Medulla oblongata (tissue), 1 donor: ENCODE measurements at regions not wholly inside any gene's neighbourhood (a gene's known extent, or its start where the extent isn't known, plus 50 kb on each side); places are given as distances from the start of the nearest gene placed in this dataset.
A peak's percentile ranks its signal among the peaks of the same experiment; 100 is the strongest.
"Not testable (repeated sequence)": the region's sequence is repeated elsewhere in the genome, so short reads cannot be mapped to it uniquely, and the experiment has no call there.

Experiments
- DNase-seq: peaks from one replicate; pipeline ENCODE4 v3.0.0-alpha.2; 2015; ENCODE audit errors: extremely low spot score

DNA sequence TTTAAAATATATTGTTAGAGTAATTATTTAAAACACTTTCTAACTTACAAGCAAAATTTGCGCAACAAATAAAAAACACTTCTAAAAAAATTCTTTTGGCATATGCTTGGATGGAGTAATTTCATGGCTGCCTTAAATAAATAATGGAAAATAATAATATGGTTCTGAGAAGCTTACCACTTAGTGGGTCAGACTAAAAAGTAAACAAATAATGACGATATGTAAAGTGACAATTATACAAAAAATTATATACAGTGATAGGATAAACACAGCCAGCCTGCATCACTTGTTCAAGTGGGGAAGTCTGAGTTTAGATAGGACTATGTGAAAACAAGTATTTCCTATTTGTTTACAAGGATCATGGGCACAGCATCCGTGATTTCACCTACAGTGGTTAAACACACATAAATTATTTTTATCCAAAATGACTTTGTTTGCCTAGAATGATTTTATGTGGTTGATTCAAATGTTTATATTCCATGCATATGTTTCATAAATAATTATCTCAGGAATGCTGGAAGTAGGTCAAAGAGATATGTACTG is 141.7 kb upstream of the SEMA3D start:
- DNase-seq: no peak

DNA sequence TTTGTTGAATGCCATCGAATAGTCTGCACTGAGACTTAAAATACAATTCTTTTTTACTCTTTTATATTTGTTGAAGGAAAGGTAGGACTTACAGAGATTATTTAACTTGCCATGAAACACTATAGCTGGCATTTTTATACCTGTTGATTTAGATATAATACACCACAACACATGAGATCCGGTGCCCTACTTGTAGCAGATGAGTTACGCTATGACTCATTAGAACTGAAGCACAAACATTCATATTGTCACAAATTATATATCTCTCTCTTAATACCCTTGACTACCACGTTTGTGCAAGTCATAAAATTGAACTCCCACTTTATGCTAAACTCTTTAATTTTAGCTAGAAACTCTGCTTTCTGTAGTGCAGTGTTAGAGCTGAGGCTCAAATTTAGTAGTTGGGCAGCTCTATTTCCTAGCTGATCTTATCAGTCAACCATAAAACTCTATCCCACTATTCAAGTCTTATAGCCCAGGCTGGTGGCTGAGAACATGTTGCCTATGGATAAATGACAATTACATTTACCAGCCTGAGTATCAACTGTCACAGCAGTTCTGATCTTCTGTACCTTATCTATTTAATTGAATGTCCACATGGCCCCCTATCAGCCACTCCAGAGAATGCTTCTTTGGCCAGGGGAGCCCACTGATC is 137.4 kb upstream of the SEMA3D start:
- DNase-seq: no peak

DNA sequence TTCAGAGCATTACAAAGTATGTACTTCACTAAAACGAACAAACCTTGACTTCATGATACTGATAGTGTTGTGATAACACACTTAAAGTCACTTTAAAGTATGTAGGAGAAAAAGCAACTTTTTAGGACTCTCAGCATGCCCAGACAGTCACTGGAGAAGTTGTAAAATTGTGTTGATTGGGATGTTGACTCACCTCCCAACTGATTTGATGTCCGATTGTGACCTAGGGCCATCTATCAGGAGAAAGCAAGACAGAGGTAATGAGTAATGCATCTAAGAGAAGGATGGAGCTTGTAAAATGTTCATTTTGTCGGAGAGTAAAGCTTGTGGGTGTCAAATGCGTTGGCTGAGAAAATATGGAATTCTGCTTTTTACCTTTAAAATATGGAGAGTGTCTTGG is 135.4 kb upstream of the SEMA3D start:
- DNase-seq: no peak

DNA sequence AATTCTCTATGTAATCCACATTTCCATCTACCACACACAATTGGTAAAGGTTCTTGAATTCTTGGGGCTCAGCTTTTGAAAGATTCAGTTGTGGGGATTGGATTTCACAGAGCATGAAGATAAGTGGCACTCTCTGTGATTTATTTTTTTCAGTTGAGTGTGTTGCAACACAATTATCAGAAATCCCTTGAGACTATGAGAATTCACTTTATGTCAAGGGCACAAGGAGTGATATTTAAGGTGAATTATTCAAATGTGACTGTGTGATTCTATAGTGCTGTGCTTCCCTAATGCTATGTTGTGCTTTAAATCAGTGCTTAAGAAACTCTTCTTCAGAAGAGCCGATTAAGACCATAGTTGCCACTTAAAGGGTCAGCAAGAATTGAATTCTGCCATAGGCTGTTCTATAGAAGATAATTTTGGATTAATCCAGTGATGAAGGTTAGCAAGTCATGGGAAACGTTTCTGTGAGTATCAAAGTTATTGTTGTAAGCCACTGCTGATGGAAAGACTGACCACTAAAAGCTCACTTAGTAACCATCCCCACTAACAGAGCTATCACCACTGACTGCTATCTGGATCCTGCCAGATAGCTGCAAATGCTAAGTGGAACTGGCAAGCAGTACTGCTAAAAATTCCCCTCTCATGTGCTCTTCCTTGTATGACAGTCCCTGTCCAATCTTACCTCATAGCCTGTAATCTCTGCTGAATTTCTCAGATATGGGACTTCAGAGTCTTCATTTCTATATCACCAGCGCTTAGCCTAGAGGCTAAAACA is 134.0 kb upstream of the SEMA3D start:
- DNase-seq: no peak

DNA sequence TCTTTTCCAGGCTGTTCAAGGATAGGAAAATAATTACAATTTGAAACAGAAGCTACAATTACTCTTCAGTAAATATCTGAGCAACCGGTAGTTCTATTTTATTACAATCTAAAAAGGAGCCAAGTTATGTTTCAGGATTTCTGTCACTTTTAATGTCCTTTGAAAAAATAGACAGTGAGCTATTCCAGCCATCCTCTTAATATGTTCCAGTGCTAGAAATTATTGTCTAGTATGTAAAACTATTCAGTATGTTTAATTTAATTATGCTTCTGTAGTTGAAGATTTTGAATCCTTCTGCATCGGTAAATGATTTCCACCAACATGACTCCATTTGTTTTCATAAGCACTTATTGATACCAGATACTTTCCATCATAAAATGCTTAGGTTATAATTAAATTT is 129.6 kb upstream of the SEMA3D start:
- no peak for DNase-seq

DNA sequence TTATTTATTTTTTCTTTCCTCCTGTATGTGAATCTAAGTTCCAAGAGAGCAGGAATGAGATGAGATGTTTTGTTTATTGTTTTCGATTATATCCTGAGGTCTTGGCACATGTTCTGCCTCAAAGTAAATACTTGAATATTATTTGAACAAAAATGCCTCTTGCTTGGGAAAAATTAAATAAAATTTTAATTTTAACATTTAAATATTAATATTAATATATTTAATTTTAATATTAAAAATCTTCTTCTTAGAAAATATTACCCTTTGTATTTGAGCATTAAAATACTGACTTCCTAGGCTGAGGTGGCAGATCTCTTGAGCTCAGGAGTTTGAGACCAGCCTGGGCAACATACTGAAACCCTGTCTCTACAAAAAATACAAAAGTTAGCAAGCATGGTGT is 123.4 kb upstream of the SEMA3D start:
- DNase-seq: no peak

DNA sequence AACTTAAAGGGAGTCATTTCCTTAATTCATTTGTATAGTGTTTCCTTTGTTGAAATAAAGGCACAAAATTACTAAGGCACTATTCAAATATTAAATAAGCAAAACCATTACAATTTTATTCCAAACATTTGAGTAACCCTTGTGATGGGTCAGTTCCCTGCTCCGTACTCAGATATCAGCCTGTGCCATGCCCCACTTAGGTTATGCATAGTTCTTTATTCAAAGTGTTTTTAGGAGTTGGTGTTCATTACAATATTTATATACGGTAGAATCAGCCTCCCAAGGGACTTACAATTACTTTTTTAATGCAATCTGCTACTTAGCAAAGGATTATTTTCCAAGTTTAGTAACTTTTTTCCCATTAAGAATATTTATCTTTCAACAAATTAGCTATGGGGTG is 119.3 kb upstream of the SEMA3D start:
- no peak for DNase-seq

DNA sequence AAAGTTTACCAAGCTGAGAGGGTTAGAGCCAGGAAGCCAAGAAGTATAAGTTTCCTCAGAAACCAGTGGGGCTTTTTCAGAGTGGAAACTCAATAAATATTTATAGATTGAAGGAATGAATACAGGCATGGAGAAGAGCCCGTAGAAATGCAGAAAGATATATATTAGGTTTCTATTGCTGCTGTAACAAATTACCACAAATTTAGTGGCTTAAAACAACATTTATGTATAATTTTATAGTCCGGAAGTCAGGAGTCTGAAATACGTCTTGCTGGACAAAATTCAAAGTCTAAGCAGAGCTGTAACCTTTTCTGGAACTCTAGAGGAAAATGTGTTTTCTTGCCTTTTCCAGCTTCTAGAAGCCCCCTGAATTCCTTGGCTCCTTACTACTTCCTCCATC is 107.3 kb upstream of the SEMA3D start:
- no peak for DNase-seq

DNA sequence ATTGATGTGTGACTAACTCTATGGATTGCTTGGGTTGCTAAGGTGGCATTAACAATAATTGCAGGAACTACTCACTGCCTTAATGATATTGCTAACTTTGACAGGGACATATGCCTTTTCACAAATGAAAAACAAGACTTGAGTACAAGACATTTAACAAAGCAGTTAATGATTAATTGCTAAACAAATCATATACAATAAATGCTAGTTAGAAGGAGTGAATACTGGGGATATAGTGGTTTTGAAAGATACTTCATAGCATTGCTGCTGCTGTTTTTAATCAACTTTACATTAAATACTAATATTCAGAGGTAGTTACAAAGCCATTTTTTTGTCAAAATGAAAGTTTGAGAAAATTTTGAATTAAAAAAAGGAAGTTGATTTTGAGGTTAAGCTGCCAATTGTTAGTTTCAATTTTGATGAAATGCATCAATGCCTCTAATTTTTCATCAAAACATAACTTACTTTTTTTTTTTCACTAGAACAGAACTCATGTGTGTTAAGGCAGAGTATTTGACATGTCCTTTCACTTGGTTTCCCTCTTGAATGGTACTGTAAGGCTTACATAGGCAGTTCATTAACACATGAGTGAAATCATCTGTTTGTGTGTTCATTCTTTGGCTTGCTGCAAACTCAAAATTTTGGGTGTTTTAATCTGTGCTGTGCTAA is 106.2 kb upstream of the SEMA3D start:
- no peak for DNase-seq

DNA sequence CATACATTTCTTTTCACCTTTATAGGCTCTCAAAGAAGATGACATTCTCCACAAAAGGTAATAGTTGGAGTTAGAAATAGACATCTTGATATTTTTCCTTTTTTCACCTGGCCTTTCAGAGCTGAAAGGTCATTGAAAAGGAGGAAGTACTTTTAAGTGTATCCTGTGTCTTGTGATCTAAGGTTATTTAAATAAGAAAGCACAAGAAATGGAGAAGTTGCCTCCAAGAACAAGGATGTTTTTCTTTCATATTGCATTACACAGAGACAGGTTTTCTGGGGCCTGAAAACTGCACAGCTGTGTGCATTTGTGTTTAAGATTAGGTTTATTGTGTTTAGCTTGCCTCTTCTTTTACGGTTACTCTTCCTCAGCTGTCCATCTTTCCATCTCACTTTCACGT is 103.4 kb upstream of the SEMA3D start:
- no peak for DNase-seq

DNA sequence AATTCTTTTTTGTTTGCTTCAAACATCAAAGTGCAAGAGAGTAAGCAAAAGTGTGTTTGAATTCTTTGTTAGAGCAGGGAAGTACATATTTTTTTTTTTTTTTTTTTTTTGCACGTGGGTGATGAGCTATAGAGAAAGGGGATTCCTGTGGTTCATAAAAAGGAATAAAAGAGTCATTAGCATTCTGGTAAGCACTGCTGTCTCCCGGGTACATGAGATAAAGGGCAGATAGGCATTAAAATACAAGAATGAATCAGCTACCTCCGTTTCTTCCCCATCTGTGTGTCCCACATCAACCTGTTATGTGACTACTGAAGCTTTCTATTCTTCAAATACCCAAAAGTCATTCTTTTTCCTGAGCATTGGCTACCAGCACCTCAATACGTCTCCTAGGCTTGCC is 102.4 kb upstream of the SEMA3D start:
- no peak for DNase-seq

DNA sequence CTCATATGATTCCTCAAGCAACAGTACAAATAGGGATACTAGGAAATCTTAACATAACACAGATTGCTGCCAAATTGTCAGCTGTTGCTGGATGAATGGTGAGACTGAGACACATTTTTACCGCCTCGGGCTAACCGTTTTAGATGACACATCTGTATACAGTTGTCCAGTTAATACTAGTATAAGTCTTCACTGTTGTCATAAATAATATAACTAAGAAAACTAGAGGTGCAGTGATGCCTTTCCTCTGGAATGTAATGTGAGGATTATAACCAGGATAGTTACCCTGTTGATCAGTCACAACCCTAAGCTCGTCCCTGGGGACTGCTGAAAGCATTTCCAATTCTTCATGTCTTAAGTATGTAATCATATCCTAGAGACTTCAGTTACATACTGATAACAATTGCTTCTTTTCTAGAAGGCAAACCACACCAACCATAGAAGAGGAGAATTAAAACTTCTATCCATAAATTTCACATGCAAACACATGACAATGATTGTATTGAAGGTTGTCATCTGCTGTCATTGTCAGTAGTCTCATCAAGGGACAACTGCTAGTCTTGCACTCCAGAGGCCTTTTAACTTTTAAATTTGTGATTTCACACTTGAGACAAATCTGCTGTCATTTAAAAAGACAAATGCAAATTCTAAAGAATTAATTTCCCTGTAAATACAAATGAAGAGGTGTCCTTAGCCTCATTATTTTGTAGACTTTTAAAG is 100.4 kb upstream of the SEMA3D start:
- no peak for DNase-seq

DNA sequence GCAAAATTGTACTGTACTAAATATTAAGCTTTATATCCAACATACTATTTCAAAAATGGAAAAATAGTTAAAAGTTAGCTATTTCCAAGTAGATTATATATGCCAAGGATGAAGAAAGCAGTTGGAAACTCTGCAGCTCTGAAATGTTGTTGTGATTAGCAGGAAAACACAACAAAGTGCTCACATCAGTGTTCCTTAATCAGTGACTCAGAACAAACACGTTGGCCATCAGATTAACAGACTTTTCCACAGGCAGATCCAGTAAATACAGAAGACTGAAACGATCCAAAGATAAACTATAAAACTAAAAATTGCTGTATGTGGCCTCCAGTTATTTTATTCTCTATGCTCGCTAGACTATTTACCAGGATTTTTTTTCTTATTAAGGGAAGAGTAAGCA is 99.6 kb upstream of the SEMA3D start:
- DNase-seq: no peak

DNA sequence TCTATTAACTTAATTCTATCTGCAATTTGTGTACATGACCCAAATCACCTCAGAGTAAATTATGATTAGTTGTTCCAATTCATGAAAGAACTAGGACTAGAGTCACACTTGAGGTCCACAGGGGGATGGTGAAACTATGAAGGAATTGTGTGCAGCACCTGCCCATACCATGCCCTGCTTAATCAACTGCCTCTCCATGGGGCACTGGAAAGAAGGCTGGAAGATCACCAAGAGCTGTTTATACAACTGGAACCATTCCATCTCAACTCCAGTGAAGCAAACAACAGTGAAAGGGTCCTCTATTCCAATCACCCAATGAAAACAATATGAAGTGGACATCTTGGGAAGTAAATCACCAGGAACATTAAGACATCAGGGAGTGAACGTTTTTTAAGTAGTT is 98.7 kb upstream of the SEMA3D start:
- DNase-seq: peak; percentile 3

DNA sequence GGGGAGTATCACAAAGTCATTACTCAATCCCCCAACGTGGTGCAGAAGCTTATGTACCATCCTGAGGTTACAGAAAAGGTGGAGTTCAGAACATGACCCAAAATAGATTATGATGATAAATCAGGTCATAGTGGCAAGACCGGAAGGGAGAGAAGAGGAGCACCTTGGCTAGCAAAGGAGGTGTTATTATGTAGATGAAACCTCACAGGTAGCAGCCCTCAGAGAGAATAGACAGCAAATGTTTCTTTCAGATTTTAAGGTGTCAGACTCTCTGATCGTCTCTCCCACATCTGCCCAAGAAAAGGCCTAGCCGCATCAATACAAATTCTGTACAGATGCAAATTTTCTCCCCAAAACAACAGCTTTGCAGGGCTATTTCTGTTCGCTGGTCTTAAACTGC is 88.3 kb upstream of the SEMA3D start:
- DNase-seq: no peak

DNA sequence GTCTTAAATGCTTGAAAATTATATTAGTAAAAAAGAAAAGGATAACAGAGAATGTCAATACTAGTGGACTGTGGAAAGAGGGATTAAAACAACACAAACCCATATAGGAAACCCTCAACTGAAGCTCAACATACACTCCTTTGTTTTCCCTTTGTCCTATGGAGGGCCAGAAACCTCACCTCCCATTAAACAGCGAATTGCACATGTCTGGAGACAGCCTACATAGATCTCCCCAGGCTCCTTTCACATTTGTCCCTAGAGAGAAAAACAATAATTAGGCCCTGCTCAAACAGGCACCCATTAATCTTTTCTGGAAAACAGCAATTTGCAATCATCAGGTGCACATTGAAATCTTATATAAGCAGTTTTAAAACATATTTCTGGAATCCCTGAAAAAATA is 87.6 kb upstream of the SEMA3D start:
- DNase-seq: no peak

DNA sequence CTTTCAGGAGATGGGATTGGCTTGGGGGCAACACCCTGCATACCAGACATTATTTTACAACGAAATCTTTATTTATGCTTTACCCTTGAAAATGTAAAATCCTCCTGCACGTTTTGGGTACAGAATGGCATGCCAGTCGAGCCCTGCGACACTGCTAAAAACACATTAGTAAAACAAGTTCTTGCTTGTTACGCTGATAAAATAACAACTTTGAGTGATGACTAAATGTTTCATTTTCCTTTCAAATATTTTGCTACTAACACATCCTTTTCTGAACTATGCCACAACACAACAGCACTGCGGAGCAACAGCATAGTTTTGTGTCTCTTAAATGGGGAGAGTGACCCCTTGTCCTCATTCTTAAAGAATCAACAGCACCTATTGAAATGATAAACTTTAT is 76.0 kb upstream of the SEMA3D start:
- no peak for DNase-seq

DNA sequence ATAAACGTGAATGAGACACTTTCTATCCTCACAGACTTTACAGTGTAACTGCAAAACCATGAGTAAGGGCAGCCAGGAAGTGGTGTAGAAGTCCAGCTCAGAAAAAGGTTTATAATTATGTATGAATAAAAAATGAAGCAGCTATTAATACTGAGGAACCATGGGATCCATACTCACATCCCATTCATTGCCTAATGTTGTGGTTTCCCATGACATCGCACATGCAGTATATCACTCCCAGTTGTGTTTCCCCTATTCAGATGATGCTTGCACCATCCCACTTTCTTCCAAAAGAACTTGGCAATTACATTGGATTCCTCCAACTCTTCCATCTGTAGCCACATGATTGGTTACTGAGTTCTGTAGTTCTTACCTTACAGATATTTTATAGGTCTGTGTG is 74.5 kb upstream of the SEMA3D start:
- no peak for DNase-seq

DNA sequence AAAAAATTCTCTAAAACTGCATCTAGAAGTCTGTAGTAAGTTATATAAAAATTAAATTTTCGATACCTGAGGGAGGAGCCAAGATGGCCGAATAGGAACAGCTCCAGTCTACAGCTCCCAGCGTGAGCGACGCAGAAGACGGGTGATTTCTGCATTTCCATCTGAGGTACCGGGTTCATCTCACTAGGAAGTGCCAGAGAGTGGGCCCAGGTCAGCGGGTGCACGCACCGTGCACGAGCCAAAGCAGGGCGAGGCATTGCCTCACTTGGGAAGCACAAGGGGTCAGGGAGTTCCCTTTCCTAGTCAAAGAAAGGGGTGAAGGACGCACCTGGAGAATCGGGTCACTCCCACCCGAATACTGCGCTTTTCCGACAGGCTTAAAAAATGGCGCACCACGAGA is 62.9 kb upstream of the SEMA3D start:
- not testable (repeated sequence) for DNase-seq

DNA sequence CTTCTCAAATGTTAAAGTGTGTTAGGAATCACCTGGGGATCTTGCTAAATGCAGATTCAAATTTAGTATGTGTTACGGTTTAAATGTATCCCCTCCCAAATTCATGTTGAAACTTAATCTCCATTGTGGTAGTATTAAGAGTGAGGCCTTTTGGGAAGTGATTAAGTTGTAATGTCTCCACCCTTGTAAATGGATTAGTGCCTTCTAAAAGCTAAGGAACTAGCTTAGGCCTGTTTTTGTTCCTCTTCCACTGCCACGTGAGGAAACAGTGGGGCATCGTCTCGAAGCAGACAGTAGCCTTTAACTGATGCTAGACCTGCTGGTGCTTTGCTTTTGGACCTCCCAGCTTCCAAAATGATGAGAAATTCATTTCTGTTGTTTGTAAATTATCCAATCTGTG is 52.3 kb upstream of the SEMA3D start:
- DNase-seq: no peak

DNA sequence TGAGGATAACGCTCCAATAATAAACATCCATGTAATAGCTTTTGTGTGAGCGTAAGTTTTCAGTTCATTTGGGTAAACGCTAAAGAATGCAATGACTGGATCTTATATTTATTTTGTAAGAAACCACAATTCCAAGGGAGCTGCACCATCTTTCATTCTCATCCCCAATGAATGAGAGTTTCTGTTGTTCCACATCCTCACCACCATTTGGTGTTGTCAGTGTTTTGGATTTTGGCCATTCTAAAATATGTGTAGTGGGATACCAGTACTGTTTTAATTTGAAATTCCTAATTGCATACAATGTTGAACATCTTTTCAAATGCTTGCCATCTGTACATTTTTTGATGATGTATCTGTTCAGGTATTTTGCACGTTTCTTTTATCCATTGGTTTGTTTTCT is 50.9 kb upstream of the SEMA3D start:
- no peak for DNase-seq
